B cell (primary cell): ENCODE measurements at regions not wholly inside any gene's neighbourhood (a gene's known extent, or its start where the extent isn't known, plus 50 kb on each side); places are given as distances from the start of the nearest gene placed in this dataset.

Source experiments
- ATAC-seq: fragments of 200-7000 bp; cut with Tn5 transposase; one replicate; pipeline ENCODE4 v1.10.0; 2021; ENCODE audit warnings: low read depth, mild to moderate bottlenecking, moderate number of reproducible peaks, moderate library complexity
- CTCF ChIA-PET: fragments of 350-600 bp; sonication (Branson Sonifier 250); formaldehyde crosslinking; loops from one replicate; lab custom pipeline; 2021; ENCODE audit warnings: antibody characterized with exemption, inconsistent platforms; lab: Charles Lee
- POLR2A ChIA-PET: fragments of 350-600 bp; sonication (Branson Sonifier 250); formaldehyde crosslinking; loops from one replicate; lab custom pipeline; 2021; ENCODE audit warnings: antibody characterized with exemption; lab: Charles Lee
- DNase-seq: peaks from one replicate; pipeline ENCODE4 v3.0.0; 2013
- H2AFZ ChIP-seq: 2 replicates; pipeline ENCODE4 v1.6.1; 2012; ENCODE audit warnings: mild to moderate bottlenecking, low read depth, low read length; ENCODE audit not compliant: insufficient read depth, poor library complexity, severe bottlenecking
- H3K27ac ChIP-seq, 2 donors: 1 replicate in 1 of 2; 2 replicates in 1 of 2; pipeline ENCODE4 v1.5.1; 2012 to 2013; ENCODE audit warnings: low read length in 2 of 2, mild to moderate bottlenecking in 2 of 2, moderate library complexity in 1 of 2
- H3K27me3 ChIP-seq, 4 experiments: fragments of 200-600 bp in 1 of 4; sonication (generic) in 1 of 4; replicated peaks in 1 of 4; 1 replicate in 2 of 4; 2 replicates in 2 of 4; pipeline versions ENCODE4 v1.6.1 to v1.7.0; 2013 to 2016; ENCODE audit warnings: low read length in 3 of 4, mild to moderate bottlenecking in 2 of 4, mixed read lengths in 1 of 4, moderate library complexity in 1 of 4; ENCODE audit not compliant: insufficient read depth in 4 of 4, control insufficient read depth in 3 of 4; ENCODE audit errors: control extremely low read depth in 1 of 4
- H3K36me3 ChIP-seq, 2 experiments: replicated peaks in 1 of 2; 1 replicate in 1 of 2; 2 replicates in 1 of 2; pipeline versions ENCODE4 v1.6.1 to v1.7.1; 2013; ENCODE audit warnings: low read length in 1 of 2; ENCODE audit not compliant: insufficient read depth in 2 of 2, control insufficient read depth in 1 of 2; ENCODE audit errors: control extremely low read depth in 1 of 2, extremely low read depth in 1 of 2
- H3K4me1 ChIP-seq, 2 donors: fragments of 200-600 bp in 1 of 2; sonication (generic) in 1 of 2; 1 replicate in 1 of 2; 2 replicates in 1 of 2; pipeline versions ENCODE4 v1.5.1 to v1.6.1; 2013 to 2017; ENCODE audit warnings: low read length in 2 of 2; ENCODE audit not compliant: control insufficient read depth in 2 of 2, insufficient read depth in 2 of 2
- H3K4me2 ChIP-seq: replicated peaks from 2 replicates; pipeline ENCODE3; 2012; ENCODE audit warnings: mild to moderate bottlenecking, low read depth, low read length; ENCODE audit not compliant: poor library complexity, severe bottlenecking
- H3K4me3 ChIP-seq, 5 experiments: fragments of 200-600 bp in 1 of 5; sonication (generic) in 1 of 5; 1 replicate in 3 of 5; 2 replicates in 2 of 5; pipeline versions ENCODE4 v1.5.1 to v1.7.0; 2011 to 2016; ENCODE audit warnings: low read length in 4 of 5, mild to moderate bottlenecking in 4 of 5, low read depth in 2 of 5, control low read depth in 1 of 5, moderate library complexity in 1 of 5; ENCODE audit not compliant: insufficient read depth in 1 of 5; ENCODE audit errors: control extremely low read depth in 1 of 5, extremely low read depth in 1 of 5
- H3K79me2 ChIP-seq: fragments of 200-600 bp; sonication (generic); one replicate; pipeline ENCODE4 v1.6.0; 2016; ENCODE audit warnings: low read length; ENCODE audit not compliant: control insufficient read depth, insufficient read depth
- H3K9ac ChIP-seq: fragments of 200-600 bp; sonication (generic); 2 replicates; pipeline ENCODE4 v1.6.1; 2017; ENCODE audit warnings: mild to moderate bottlenecking, low read length, moderate library complexity
- H3K9me3 ChIP-seq, 3 donors: one replicate each; pipeline versions ENCODE4 v1.6.1 to v1.7.1; 2013; ENCODE audit warnings: low read length in 2 of 3; ENCODE audit not compliant: control insufficient read depth in 2 of 3, insufficient read depth in 1 of 3; ENCODE audit errors: control extremely low read depth in 1 of 3
- H4K20me1 ChIP-seq: 2 replicates; pipeline ENCODE4 v1.6.0; 2012; ENCODE audit warnings: mild to moderate bottlenecking, low read length; ENCODE audit not compliant: insufficient read depth, control insufficient read depth, poor library complexity, severe bottlenecking
- H3K27ac Mint-ChIP-seq: one replicate; pipeline ENCODE4 v1.8.0; 2021; ENCODE audit warnings: mixed read lengths
- H3K27me3 Mint-ChIP-seq: one replicate; pipeline ENCODE4 v1.8.0; 2021; ENCODE audit warnings: mixed read lengths
- H3K4me1 Mint-ChIP-seq: one replicate; pipeline ENCODE4 v1.8.0; 2021; ENCODE audit warnings: mixed read lengths
- H3K4me3 Mint-ChIP-seq: one replicate; pipeline ENCODE4 v1.8.0; 2021; ENCODE audit warnings: mixed read lengths
- H3K9me3 Mint-ChIP-seq: one replicate; pipeline ENCODE4 v1.8.0; 2022; ENCODE audit warnings: mixed read lengths; ENCODE audit not compliant: insufficient read depth
- CTCF ChIP-seq: fragments of 200-600 bp; IDR thresholded peaks from one replicate; pipeline ENCODE4 v1.8.0; 2022; ENCODE audit warnings: antibody characterized with exemption, mild to moderate bottlenecking
- EZH2 ChIP-seq: IDR thresholded peaks from 2 replicates; pipeline ENCODE4 v1.6.1; 2012; ENCODE audit warnings: borderline replicate concordance, low read depth, mild to moderate bottlenecking, moderate library complexity, low read length; ENCODE audit not compliant: insufficient read depth, poor library complexity, severe bottlenecking
- WGBS: methylation state at CpG from one replicate; pipeline ENCODE4 v1.1.5; 2013; ENCODE audit warnings: missing lambda C conversion rate; ENCODE audit not compliant: insufficient coverage; 5-methylcytosine and 5-hydroxymethylcytosine counted together
- intact Hi-C: fragments of 100-400 bp; cut with micrococcal nuclease; formaldehyde crosslinking; loops from one replicate; pipeline ENCODE4 v1.10.0; 2022

GRCh38 chr11:92473736-92474135, 249.1 kb downstream of the FAT3 start:
- Mint-ChIP-seq H3K27ac (no peak overlapping the region), H3K4me1 (no peaks in the 10 kb centered on the region), H3K9me3 (no peaks in the 10 kb centered on the region), H3K27me3 (no peaks in the 10 kb centered on the region), H3K4me3 (no peak overlapping the region)
- intact Hi-C loops: no loop called here
- no peak overlapping the region for H3K4me3 ChIP-seq
- no peaks in the 10 kb centered on the region for H3K4me1 ChIP-seq
- DNase-seq: no peak
- ChIA-PET CTCF (no interaction called here), POLR2A (no interaction called here)
- H3K27me3 ChIP-seq: no peaks in the 10 kb centered on the region
- H3K9ac ChIP-seq: no peak overlapping the region
- H2AFZ ChIP-seq: no peak overlapping the region
- no peak overlapping the region for H3K27ac ChIP-seq
- H4K20me1 ChIP-seq: no peaks in the 10 kb centered on the region
- no peak overlapping the region for H3K4me2 ChIP-seq
- no peak for TF ChIP-seq CTCF
- TF ChIP-seq EZH2: no peak
- no peaks in the 10 kb centered on the region for H3K9me3 ChIP-seq
- no peak for ATAC-seq
- no peaks in the 10 kb centered on the region for H3K79me2 ChIP-seq
- H3K36me3 ChIP-seq: no peaks in the 10 kb centered on the region
- WGBS: 80% methylated on average over 1 of the region's 3 CpGs

DNA sequence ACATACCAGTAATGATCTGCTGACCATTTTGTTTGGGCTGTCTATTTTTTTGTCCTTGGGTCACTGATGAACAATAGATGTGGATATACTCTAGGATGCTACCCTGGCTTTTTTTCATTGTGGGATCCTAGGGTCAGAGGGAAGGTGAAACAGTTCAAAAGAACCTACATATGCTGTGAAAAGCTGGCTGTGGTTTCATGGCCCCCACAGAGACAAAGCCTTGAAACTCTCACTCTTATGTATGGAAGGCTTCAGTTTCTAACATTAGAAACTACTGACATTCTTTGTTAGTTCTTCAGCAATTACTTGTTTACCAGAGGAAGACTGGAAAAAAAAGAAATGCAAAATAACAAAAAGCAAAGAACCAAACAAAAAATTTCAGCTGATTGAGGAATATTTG, 250.7 kb downstream of the FAT3 start:
- CTCF ChIA-PET: no interaction called here
- POLR2A ChIA-PET: no interaction called here
- Histone ChIP-seq H3K9ac (no peak overlapping the region), H3K36me3 (no peaks in the 10 kb centered on the region), H3K4me2 (no peak overlapping the region), H3K27ac (no peak overlapping the region), H3K79me2 (no peaks in the 10 kb centered on the region), H3K4me3 (no peak overlapping the region), H3K9me3 (no peaks in the 10 kb centered on the region), H4K20me1 (no peaks in the 10 kb centered on the region), H3K27me3 (no peaks in the 10 kb centered on the region), H3K4me1 (no peaks in the 10 kb centered on the region), H2AFZ (no peak overlapping the region)
- no peak for ATAC-seq
- Mint-ChIP-seq H3K9me3 (no peaks in the 10 kb centered on the region), H3K4me1 (no peaks in the 10 kb centered on the region), H3K27ac (no peak overlapping the region), H3K27me3 (no peaks in the 10 kb centered on the region), H3K4me3 (no peak overlapping the region)
- intact Hi-C loops: no loop called here
- TF ChIP-seq CTCF: no peak
- no peak for TF ChIP-seq EZH2
- DNase-seq: no peak
